HG02885 (cell line): ENCODE measurements at regions not wholly inside any gene's neighbourhood (a gene's known extent, or its start where the extent isn't known, plus 50 kb on each side); places are given as distances from the start of the nearest gene placed in this dataset.
"Not testable (repeated sequence)": the region's sequence is repeated elsewhere in the genome, so short reads cannot be mapped to it uniquely, and the experiment has no call there.

Experiments
- ATAC-seq: cut with Tn5 transposase; IDR thresholded peaks from one replicate; pipeline ENCODE4 v1.9.1; 2021; ENCODE audit warnings: mild to moderate bottlenecking; ENCODE audit not compliant: unreplicated experiment, poor library complexity

GRCh38 chr5:118320121-118320520 is 668.2 kb downstream of the DTWD2 start:
- ATAC-seq, result no peak

- ATAC-seq, result no peak
These were observed 673.4 kb downstream of the DTWD2 start for GRCh38 chr5:118314931-118315330.

- no peak for ATAC-seq
These were observed 677.1 kb downstream of the DTWD2 start for GRCh38 chr5:118311103-118311819.

- ATAC-seq, result no peak
These were observed 677.9 kb downstream of the DTWD2 start for GRCh38 chr5:118310401-118310800.

- no peak for ATAC-seq
These were observed 685.1 kb downstream of the DTWD2 start for GRCh38 chr5:118303296-118303695.

GRCh38 chr5:118302786-118303185 is 685.6 kb downstream of the DTWD2 start:
- no peak for ATAC-seq

GRCh38 chr5:118301696-118302095 is 686.7 kb downstream of the DTWD2 start:
- ATAC-seq, result no peak

GRCh38 chr5:118295045-118295444 is 693.3 kb downstream of the DTWD2 start:
- no peak for ATAC-seq

GRCh38 chr5:118293378-118293777 is 695.0 kb downstream of the DTWD2 start:
- no peak for ATAC-seq

GRCh38 chr5:118290204-118290603 is 698.1 kb downstream of the DTWD2 start:
- ATAC-seq, result no peak

- ATAC-seq, result peak; percentile 56
These were observed 704.1 kb downstream of the DTWD2 start for GRCh38 chr5:118284230-118284629.

- not testable (repeated sequence) for ATAC-seq
These were observed 705.8 kb downstream of the DTWD2 start for GRCh38 chr5:118282480-118283038.

GRCh38 chr5:118279540-118280294 is 708.6 kb downstream of the DTWD2 start:
- ATAC-seq, result no peak

- ATAC-seq, result no peak
These were observed 717.8 kb downstream of the DTWD2 start for GRCh38 chr5:118270526-118270925.

- no peak for ATAC-seq
These were observed 730.1 kb downstream of the DTWD2 start for GRCh38 chr5:118258223-118258622.

GRCh38 chr5:118257066-118257465 is 731.3 kb downstream of the DTWD2 start:
- no peak for ATAC-seq

GRCh38 chr5:118253225-118254061 is 734.9 kb downstream of the DTWD2 start:
- no peak for ATAC-seq

- ATAC-seq, result peak; percentile 51
These were observed 739.0 kb downstream of the DTWD2 start for GRCh38 chr5:118249386-118249785.

- ATAC-seq, result no peak
These were observed 740.9 kb downstream of the DTWD2 start for GRCh38 chr5:118247458-118247857.

GRCh38 chr5:118243613-118244012 is 744.7 kb downstream of the DTWD2 start:
- ATAC-seq, result no peak

- no peak for ATAC-seq
These were observed 745.3 kb downstream of the DTWD2 start for GRCh38 chr5:118243068-118243467.
